Urinary bladder (tissue), 3 donors: ENCODE measurements at regions not wholly inside any gene's neighbourhood (a gene's known extent, or its start where the extent isn't known, plus 50 kb on each side); places are given as distances from the start of the nearest gene placed in this dataset.

Experiments used
- DNase-seq: peaks from one replicate; pipeline ENCODE4 v3.0.0-alpha.2; 2015; ENCODE audit errors: extremely low spot score
- H3K27ac ChIP-seq: one replicate; pipeline ENCODE4 v1.5.1; 2013; ENCODE audit warnings: low read depth, mild to moderate bottlenecking, moderate library complexity
- H3K36me3 ChIP-seq: one replicate; pipeline ENCODE4 v1.6.1; 2013; ENCODE audit warnings: mild to moderate bottlenecking, moderate library complexity; ENCODE audit not compliant: insufficient read depth
- H3K4me1 ChIP-seq: one replicate; pipeline ENCODE4 v1.6.1; 2013; ENCODE audit warnings: mild to moderate bottlenecking, moderate library complexity; ENCODE audit not compliant: insufficient read depth
- H3K4me3 ChIP-seq: one replicate; pipeline ENCODE4 v1.5.1; 2013; ENCODE audit warnings: low read depth, low read length
- WGBS: extraction: QIAGEN DNeasy Blood & Tissue Kit; methylation state at CpG from one replicate; pipeline ENCODE4 v1.1.7; 2013; 5-methylcytosine and 5-hydroxymethylcytosine counted together
- donor health status: healthy with polysubstance abuse.
- donor health status: healthy.

- DNase-seq = no peak
- no peaks in the 10 kb centered on the region for H3K4me1 ChIP-seq
- WGBS = 84% methylated on average over 6 of the region's 6 CpGs
- no peaks in the 10 kb centered on the region for H3K36me3 ChIP-seq
- H3K27ac ChIP-seq = no peak overlapping the region
- no peak overlapping the region for H3K4me3 ChIP-seq
Observed at GRCh38 chr7:35366167-35367155, 112.6 kb upstream of the TBX20 start.

GRCh38 chr7:35365523-35365922, 111.6 kb upstream of the TBX20 start:
- no peak overlapping the region for H3K27ac ChIP-seq
- 88% methylated on average over 1 of the region's 1 CpG for WGBS
- DNase-seq = no peak

GRCh38 chr7:35362341-35362740, 108.4 kb upstream of the TBX20 start:
- Histone ChIP-seq H3K36me3 (no peaks in the 10 kb centered on the region), H3K27ac (no peak overlapping the region), H3K4me3 (no peak overlapping the region), H3K4me1 (no peaks in the 10 kb centered on the region)
- DNase-seq = no peak
- WGBS = 79% methylated on average over 6 of the region's 6 CpGs

More at GRCh38 chr7:35365523-35365922, 111.6 kb upstream of the TBX20 start:
- Histone ChIP-seq H3K36me3 (no peaks in the 10 kb centered on the region), H3K4me3 (no peak overlapping the region), H3K4me1 (no peaks in the 10 kb centered on the region)

- H3K4me1 ChIP-seq = no peaks in the 10 kb centered on the region
- H3K4me3 ChIP-seq = no peak overlapping the region
- H3K27ac ChIP-seq = no peak overlapping the region
- 86% methylated on average over 1 of the region's 1 CpG for WGBS
- DNase-seq = no peak
- no peaks in the 10 kb centered on the region for H3K36me3 ChIP-seq
Observed at GRCh38 chr7:35359423-35359822, 105.5 kb upstream of the TBX20 start.

GRCh38 chr7:35356495-35356894, 102.6 kb upstream of the TBX20 start:
- Histone ChIP-seq H3K4me3 (no peak overlapping the region), H3K27ac (no peak overlapping the region), H3K4me1 (no peaks in the 10 kb centered on the region), H3K36me3 (no peaks in the 10 kb centered on the region)
- no peak for DNase-seq
- 56% methylated on average over 4 of the region's 4 CpGs for WGBS

GRCh38 chr7:35355911-35356310, 102.0 kb upstream of the TBX20 start:
- no peaks in the 10 kb centered on the region for H3K36me3 ChIP-seq
- no peak overlapping the region for H3K27ac ChIP-seq
- no peak overlapping the region for H3K4me3 ChIP-seq
- no peaks in the 10 kb centered on the region for H3K4me1 ChIP-seq
- WGBS = 46% methylated on average over 5 of the region's 5 CpGs
- DNase-seq = no peak

GRCh38 chr7:35355199-35355598, 101.3 kb upstream of the TBX20 start:
- DNase-seq = no peak
- 64% methylated on average over 2 of the region's 2 CpGs for WGBS
- no peak overlapping the region for H3K27ac ChIP-seq
- H3K4me1 ChIP-seq = no peaks in the 10 kb centered on the region
- no peak overlapping the region for H3K4me3 ChIP-seq
- H3K36me3 ChIP-seq = no peaks in the 10 kb centered on the region

- H3K36me3 ChIP-seq = no peaks in the 10 kb centered on the region
- 61% methylated on average over 6 of the region's 6 CpGs for WGBS
- no peak overlapping the region for H3K4me3 ChIP-seq
- H3K27ac ChIP-seq = no peak overlapping the region
- H3K4me1 ChIP-seq = no peaks in the 10 kb centered on the region
- DNase-seq = no peak
Observed at GRCh38 chr7:35353481-35353880, 99.6 kb upstream of the TBX20 start.

- H3K4me1 ChIP-seq = no peaks in the 10 kb centered on the region
- no peaks in the 10 kb centered on the region for H3K36me3 ChIP-seq
- WGBS = 98% methylated on average over 4 of the region's 4 CpGs
- DNase-seq = no peak
- H3K27ac ChIP-seq = no peak overlapping the region
- H3K4me3 ChIP-seq = no peak overlapping the region
Observed at GRCh38 chr7:35351466-35351865, 97.6 kb upstream of the TBX20 start.

GRCh38 chr7:35348611-35349400, 94.9 kb upstream of the TBX20 start:
- Histone ChIP-seq H3K36me3 (no peaks in the 10 kb centered on the region), H3K27ac (no peak overlapping the region), H3K4me3 (no peak overlapping the region), H3K4me1 (no peaks in the 10 kb centered on the region)
- no peak for DNase-seq
- WGBS = 69% methylated on average over 10 of the region's 10 CpGs

GRCh38 chr7:35342786-35343185, 88.9 kb upstream of the TBX20 start:
- Histone ChIP-seq H3K36me3 (no peaks in the 10 kb centered on the region), H3K4me1 (no peaks in the 10 kb centered on the region), H3K4me3 (no peak overlapping the region), H3K27ac (no peak overlapping the region)
- WGBS = 96% methylated on average over 3 of the region's 3 CpGs
- DNase-seq = no peak

GRCh38 chr7:35339811-35340210, 85.9 kb upstream of the TBX20 start:
- Histone ChIP-seq H3K36me3 (no peaks in the 10 kb centered on the region), H3K27ac (no peak overlapping the region), H3K4me3 (no peak overlapping the region), H3K4me1 (no peaks in the 10 kb centered on the region)
- 89% methylated on average over 6 of the region's 6 CpGs for WGBS
- no peak for DNase-seq

- Histone ChIP-seq H3K27ac (no peak overlapping the region), H3K36me3 (no peaks in the 10 kb centered on the region), H3K4me1 (no peaks in the 10 kb centered on the region), H3K4me3 (no peak overlapping the region)
- no peak for DNase-seq
- 75% methylated on average over 6 of the region's 6 CpGs for WGBS
Observed at GRCh38 chr7:35336444-35336843, 82.5 kb upstream of the TBX20 start.

GRCh38 chr7:35334506-35334905, 80.6 kb upstream of the TBX20 start:
- H3K4me1 ChIP-seq = no peaks in the 10 kb centered on the region

More at GRCh38 chr7:35334506-35334905, 80.6 kb upstream of the TBX20 start:
- Histone ChIP-seq H3K36me3 (no peaks in the 10 kb centered on the region), H3K27ac (no peak overlapping the region), H3K4me3 (no peak overlapping the region)
- WGBS = 75% methylated on average over 3 of the region's 3 CpGs
- DNase-seq = no peak
